ENCODE measurements at regions not wholly inside any gene's neighbourhood (a gene's known extent, or its start where the extent isn't known, plus 50 kb on each side); places are given as distances from the start of the nearest gene placed in this dataset.

- DNase-seq (ENCODE audit: low read depth): no peak
- no peak for TF ChIP-seq CTCF (IDR thresholded peaks at IDR 0.05; ENCODE audit: control insufficient read depth, insufficient read depth, low read depth, low read length, missing control alignments)
- H3K4me3 ChIP-seq (ENCODE audit: control insufficient read depth, low read depth, low read length): no peak overlapping the region
Measured at GRCh38 chrX:118218940-118219339, 102.3 kb upstream of the KLHL13 start.

- H3K4me3 ChIP-seq (ENCODE audit: control insufficient read depth, low read depth, low read length): no peak overlapping the region
- no peak for DNase-seq (ENCODE audit: low read depth)
- no peak for TF ChIP-seq CTCF (IDR thresholded peaks at IDR 0.05; ENCODE audit: control insufficient read depth, insufficient read depth, low read depth, low read length, missing control alignments)
Measured at GRCh38 chrX:118219866-118220265, 103.3 kb upstream of the KLHL13 start.

- no peak for TF ChIP-seq CTCF (IDR thresholded peaks at IDR 0.05; ENCODE audit: control insufficient read depth, insufficient read depth, low read depth, low read length, missing control alignments)
- H3K4me3 ChIP-seq (ENCODE audit: control insufficient read depth, low read depth, low read length): no peak overlapping the region
- no peak for DNase-seq (ENCODE audit: low read depth)
Measured at GRCh38 chrX:118220509-118220908, 103.9 kb upstream of the KLHL13 start.

- no peak overlapping the region for H3K4me3 ChIP-seq (ENCODE audit: control insufficient read depth, low read depth, low read length)
- no peak for DNase-seq (ENCODE audit: low read depth)
- no peak for TF ChIP-seq CTCF (IDR thresholded peaks at IDR 0.05; ENCODE audit: control insufficient read depth, insufficient read depth, low read depth, low read length, missing control alignments)
Measured at GRCh38 chrX:118221270-118221669, 104.7 kb upstream of the KLHL13 start.

- no peak for TF ChIP-seq CTCF (IDR thresholded peaks at IDR 0.05; ENCODE audit: control insufficient read depth, insufficient read depth, low read depth, low read length, missing control alignments)
- no peak overlapping the region for H3K4me3 ChIP-seq (ENCODE audit: control insufficient read depth, low read depth, low read length)
- DNase-seq (ENCODE audit: low read depth): no peak
Measured at GRCh38 chrX:118221733-118222132, 105.1 kb upstream of the KLHL13 start.

GRCh38 chrX:118222421-118222820 is 105.8 kb upstream of the KLHL13 start:
- H3K4me3 ChIP-seq (ENCODE audit: control insufficient read depth, low read depth, low read length): no peak overlapping the region
- no peak for TF ChIP-seq CTCF (IDR thresholded peaks at IDR 0.05; ENCODE audit: control insufficient read depth, insufficient read depth, low read depth, low read length, missing control alignments)
- DNase-seq (ENCODE audit: low read depth): no peak
